HAP-1 (cell line): ENCODE measurements at regions not wholly inside any gene's neighbourhood (a gene's known extent, or its start where the extent isn't known, plus 50 kb on each side); places are given as distances from the start of the nearest gene placed in this dataset.

Experiments used
- DNase-seq, 2 experiments: peaks; one replicate each; pipeline ENCODE4 v3.0.0-alpha.2; 2016 to 2020; ENCODE audit warnings: low spot score in 2 of 2
- H3K27me3 ChIP-seq: fragments of 250-450 bp; sonication (Bioruptor Pico); 2 replicates; pipeline ENCODE4 v1.5.1; 2020; ENCODE audit warnings: low read depth, mild to moderate bottlenecking, moderate library complexity
- H3K36me3 ChIP-seq: fragments of 250-450 bp; sonication (Bioruptor Pico); replicated peaks from 2 replicates; pipeline ENCODE4 v1.5.1; 2020; ENCODE audit warnings: mild to moderate bottlenecking
- H3K4me1 ChIP-seq: fragments of 250-450 bp; sonication (Bioruptor Pico); 2 replicates; pipeline ENCODE4 v1.5.1; 2020; ENCODE audit warnings: mild to moderate bottlenecking
- H3K4me3 ChIP-seq: fragments of 250-450 bp; sonication (Bioruptor Pico); 2 replicates; pipeline ENCODE4 v1.5.1; 2020; ENCODE audit warnings: mild to moderate bottlenecking, moderate library complexity
- H3K9me3 ChIP-seq: fragments of 250-450 bp; sonication (Bioruptor Pico); 2 replicates; pipeline ENCODE4 v1.5.1; 2020; ENCODE audit warnings: mild to moderate bottlenecking, moderate library complexity
- in situ Hi-C: fragments of 300-500 bp; cut with MboI; formaldehyde crosslinking; loops from 3 replicates; pipeline ENCODE4 v1.14.3; 2020; ENCODE audit warnings: low sequenced_read_pairs, inconsistent platforms, mixed read lengths

- Histone ChIP-seq H3K9me3 (no peaks in the 10 kb centered on the region), H3K27me3 (no peaks in the 10 kb centered on the region), H3K4me1 (no peaks in the 10 kb centered on the region), H3K4me3 (no peak overlapping the region), H3K36me3 (no peaks in the 10 kb centered on the region)
- in situ Hi-C loops = no loop called here
- DNase-seq = no peak
Measured at GRCh38 chr7:46654546-46655443, 733.7 kb upstream of the IGFBP3 start.

- in situ Hi-C loops = no loop called here
- no peak for DNase-seq
- Histone ChIP-seq H3K36me3 (no peaks in the 10 kb centered on the region), H3K4me3 (no peak overlapping the region), H3K4me1 (no peaks in the 10 kb centered on the region), H3K27me3 (no peaks in the 10 kb centered on the region), H3K9me3 (no peaks in the 10 kb centered on the region)
Measured at GRCh38 chr7:46653848-46654247, 732.8 kb upstream of the IGFBP3 start.

GRCh38 chr7:46652317-46652716 lies 731.2 kb upstream of the IGFBP3 start:
- DNase-seq = no peak

GRCh38 chr7:46651561-46652088 lies 730.6 kb upstream of the IGFBP3 start:
- Histone ChIP-seq H3K4me3 (no peak overlapping the region), H3K36me3 (no peaks in the 10 kb centered on the region), H3K4me1 (no peaks in the 10 kb centered on the region), H3K27me3 (no peaks in the 10 kb centered on the region), H3K9me3 (no peaks in the 10 kb centered on the region)
- in situ Hi-C loops = no loop called here
- DNase-seq = no peak

More at GRCh38 chr7:46652317-46652716, 731.2 kb upstream of the IGFBP3 start:
- in situ Hi-C loops = no loop called here
- Histone ChIP-seq H3K27me3 (no peaks in the 10 kb centered on the region), H3K36me3 (no peaks in the 10 kb centered on the region), H3K4me3 (no peak overlapping the region), H3K4me1 (no peaks in the 10 kb centered on the region), H3K9me3 (no peaks in the 10 kb centered on the region)

- Histone ChIP-seq H3K36me3 (no peaks in the 10 kb centered on the region), H3K4me1 (no peaks in the 10 kb centered on the region)
Measured at GRCh38 chr7:46651070-46651469, 730.0 kb upstream of the IGFBP3 start.

GRCh38 chr7:46649876-46650275 lies 728.8 kb upstream of the IGFBP3 start:
- H3K36me3 ChIP-seq = no peaks in the 10 kb centered on the region
- H3K4me3 ChIP-seq = no peak overlapping the region
- H3K27me3 ChIP-seq = no peaks in the 10 kb centered on the region
- no peak for DNase-seq
- H3K4me1 ChIP-seq = no peaks in the 10 kb centered on the region
- in situ Hi-C loops = no loop called here
- no peaks in the 10 kb centered on the region for H3K9me3 ChIP-seq

More at GRCh38 chr7:46651070-46651469, 730.0 kb upstream of the IGFBP3 start:
- in situ Hi-C loops = no loop called here
- no peak for DNase-seq
- H3K27me3 ChIP-seq = no peaks in the 10 kb centered on the region
- H3K9me3 ChIP-seq = no peaks in the 10 kb centered on the region
- no peak overlapping the region for H3K4me3 ChIP-seq

GRCh38 chr7:46637793-46638735 lies 717.0 kb upstream of the IGFBP3 start:
- Histone ChIP-seq H3K4me1 (no peaks in the 10 kb centered on the region), H3K4me3 (no peak overlapping the region), H3K9me3 (no peaks in the 10 kb centered on the region), H3K27me3 (no peaks in the 10 kb centered on the region), H3K36me3 (no peaks in the 10 kb centered on the region)
- in situ Hi-C loops = no loop called here
- DNase-seq = no peak

GRCh38 chr7:46636022-46636421 lies 715.0 kb upstream of the IGFBP3 start:
- in situ Hi-C loops = no loop called here
- Histone ChIP-seq H3K9me3 (no peaks in the 10 kb centered on the region), H3K4me1 (no peaks in the 10 kb centered on the region), H3K27me3 (no peaks in the 10 kb centered on the region), H3K36me3 (no peaks in the 10 kb centered on the region), H3K4me3 (no peak overlapping the region)
- no peak for DNase-seq

GRCh38 chr7:46633630-46634240 lies 712.7 kb upstream of the IGFBP3 start:
- H3K4me3 ChIP-seq = no peak overlapping the region
- in situ Hi-C loops = no loop called here
- H3K9me3 ChIP-seq = no peaks in the 10 kb centered on the region
- no peaks in the 10 kb centered on the region for H3K4me1 ChIP-seq
- no peaks in the 10 kb centered on the region for H3K36me3 ChIP-seq
- no peaks in the 10 kb centered on the region for H3K27me3 ChIP-seq
- DNase-seq = no peak

- Histone ChIP-seq H3K27me3 (no peaks in the 10 kb centered on the region), H3K9me3 (no peaks in the 10 kb centered on the region), H3K36me3 (no peaks in the 10 kb centered on the region), H3K4me3 (no peak overlapping the region), H3K4me1 (no peaks in the 10 kb centered on the region)
- in situ Hi-C loops = no loop called here
- DNase-seq = no peak
Measured at GRCh38 chr7:46633200-46633599, 712.1 kb upstream of the IGFBP3 start.

GRCh38 chr7:46630031-46630430 lies 709.0 kb upstream of the IGFBP3 start:
- DNase-seq = no peak
- in situ Hi-C loops = no loop called here

GRCh38 chr7:46628389-46628788 lies 707.3 kb upstream of the IGFBP3 start:
- no peaks in the 10 kb centered on the region for H3K9me3 ChIP-seq
- H3K4me3 ChIP-seq = no peak overlapping the region
- in situ Hi-C loops = no loop called here
- H3K36me3 ChIP-seq = no peaks in the 10 kb centered on the region
- no peak for DNase-seq
- no peaks in the 10 kb centered on the region for H3K4me1 ChIP-seq
- H3K27me3 ChIP-seq = no peaks in the 10 kb centered on the region

More at GRCh38 chr7:46630031-46630430, 709.0 kb upstream of the IGFBP3 start:
- Histone ChIP-seq H3K27me3 (no peaks in the 10 kb centered on the region), H3K9me3 (no peaks in the 10 kb centered on the region), H3K4me3 (no peak overlapping the region), H3K36me3 (no peaks in the 10 kb centered on the region), H3K4me1 (no peaks in the 10 kb centered on the region)

- H3K4me3 ChIP-seq = no peak overlapping the region
- in situ Hi-C loops = no loop called here
- DNase-seq = no peak
- H3K27me3 ChIP-seq = no peaks in the 10 kb centered on the region
- H3K36me3 ChIP-seq = no peaks in the 10 kb centered on the region
- no peaks in the 10 kb centered on the region for H3K4me1 ChIP-seq
- H3K9me3 ChIP-seq = no peaks in the 10 kb centered on the region
Measured at GRCh38 chr7:46626691-46627310, 705.7 kb upstream of the IGFBP3 start.
